ENCODE measurements at regions not wholly inside any gene's neighbourhood (a gene's known extent, or its start where the extent isn't known, plus 50 kb on each side); places are given as distances from the start of the nearest gene placed in this dataset.
A peak's percentile ranks its signal among the peaks of the same experiment; 100 is the strongest.
"Not testable (repeated sequence)": the region's sequence is repeated elsewhere in the genome, so short reads cannot be mapped to it uniquely, and the experiment has no call there.

DNA sequence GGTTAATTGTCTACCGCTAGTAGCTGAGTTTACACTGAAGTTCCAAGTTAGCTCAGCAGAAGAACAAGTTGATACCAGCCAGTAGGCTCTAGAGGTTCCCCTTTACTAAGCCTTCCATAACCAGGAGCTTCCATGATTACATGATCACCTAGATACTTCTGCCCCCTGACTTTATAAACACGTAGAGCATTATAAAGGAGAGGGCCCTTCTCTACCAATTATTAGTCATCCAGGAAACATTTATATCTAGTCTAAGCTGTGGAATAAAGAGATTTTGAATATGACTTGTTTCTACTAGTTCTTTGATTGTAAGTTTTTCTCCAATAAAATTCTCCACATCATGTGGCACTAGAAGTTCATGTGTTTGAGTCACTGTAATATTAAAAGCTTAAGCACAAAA is 818.1 kb upstream of the PCDH10 start:
- no peak for DNase-seq (ENCODE audit: low read depth, low spot score)
- no peak overlapping the region for H3K4me3 ChIP-seq (ENCODE audit: low read length)

DNA sequence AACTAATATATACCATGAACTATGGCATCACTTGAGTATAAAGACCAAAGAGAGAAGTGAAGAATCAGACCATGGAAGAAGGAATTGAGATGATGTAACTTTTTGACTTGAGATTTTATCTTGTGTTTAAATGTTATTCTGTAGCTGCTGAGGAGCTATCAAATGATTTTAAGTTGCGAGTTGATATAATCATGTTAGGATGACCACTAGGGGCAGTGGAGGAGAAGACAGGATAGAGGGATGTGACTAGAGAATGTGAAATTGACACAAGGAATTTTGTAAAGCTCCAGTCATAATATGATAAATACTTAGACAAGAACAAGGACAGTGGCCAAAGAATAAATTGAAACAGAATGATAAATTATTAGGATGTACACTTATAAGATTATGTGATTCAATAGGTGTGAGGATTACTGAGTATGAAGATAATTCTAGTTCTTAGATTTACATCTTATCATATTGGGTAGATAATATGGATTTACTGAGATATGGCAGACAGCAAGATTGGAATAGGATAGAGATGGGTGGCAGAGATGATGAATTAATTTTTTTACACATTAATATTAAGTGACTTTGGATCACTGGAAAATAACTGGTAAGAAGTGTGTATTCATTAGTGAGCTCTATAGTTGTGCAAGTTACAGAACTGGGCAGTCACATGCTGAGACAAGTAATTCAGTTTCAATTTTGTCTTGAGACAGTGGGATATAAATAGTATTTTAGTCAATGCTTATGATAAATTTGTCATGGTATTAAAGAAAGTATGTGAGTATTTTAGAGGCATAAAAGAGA is 816.0 kb upstream of the PCDH10 start:
- no peak for DNase-seq (ENCODE audit: low read depth, low spot score)

DNA sequence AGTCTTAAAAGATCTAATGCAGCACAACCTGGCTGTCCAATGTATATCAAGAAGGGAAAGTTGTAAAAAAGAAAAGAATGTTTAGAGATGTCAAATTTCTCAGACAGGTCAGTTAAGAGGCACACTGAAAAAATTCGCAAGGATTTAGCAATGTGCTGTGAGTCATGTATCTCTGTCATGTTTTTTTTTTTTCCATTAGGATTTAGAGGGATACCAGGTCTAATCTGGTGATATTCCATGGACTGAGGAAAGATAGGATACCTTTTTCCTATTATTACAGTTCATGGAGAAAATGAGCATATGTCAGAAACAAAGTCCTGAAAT is 815.4 kb upstream of the PCDH10 start:
- H3K4me3 ChIP-seq (ENCODE audit: low read length): no peak overlapping the region
- no peak for DNase-seq (ENCODE audit: low read depth, low spot score)

More for the DNA sequence above, 816.0 kb upstream of the PCDH10 start:
- no peak overlapping the region for H3K4me3 ChIP-seq (ENCODE audit: low read length)

DNA sequence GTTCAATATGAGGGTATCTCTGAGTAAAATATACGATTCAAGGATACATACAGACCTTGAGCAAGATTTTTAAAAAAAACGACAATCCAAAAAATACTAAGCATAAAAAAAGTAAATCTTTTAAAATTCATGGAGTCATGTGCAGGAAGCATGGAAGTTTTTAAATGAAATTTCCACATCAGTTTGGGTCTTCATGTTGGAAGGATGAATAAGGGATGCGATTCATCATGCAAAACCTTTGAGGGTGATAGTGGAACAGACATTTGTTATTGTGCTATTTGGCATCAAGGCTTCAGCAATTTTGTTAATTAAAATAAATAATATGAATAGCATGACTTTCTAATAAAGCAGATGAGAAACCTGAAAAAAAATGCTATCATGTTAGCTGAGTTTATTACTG is 815.0 kb upstream of the PCDH10 start:
- no peak for DNase-seq (ENCODE audit: low read depth, low spot score)
- H3K4me3 ChIP-seq (ENCODE audit: low read length): no peak overlapping the region

DNA sequence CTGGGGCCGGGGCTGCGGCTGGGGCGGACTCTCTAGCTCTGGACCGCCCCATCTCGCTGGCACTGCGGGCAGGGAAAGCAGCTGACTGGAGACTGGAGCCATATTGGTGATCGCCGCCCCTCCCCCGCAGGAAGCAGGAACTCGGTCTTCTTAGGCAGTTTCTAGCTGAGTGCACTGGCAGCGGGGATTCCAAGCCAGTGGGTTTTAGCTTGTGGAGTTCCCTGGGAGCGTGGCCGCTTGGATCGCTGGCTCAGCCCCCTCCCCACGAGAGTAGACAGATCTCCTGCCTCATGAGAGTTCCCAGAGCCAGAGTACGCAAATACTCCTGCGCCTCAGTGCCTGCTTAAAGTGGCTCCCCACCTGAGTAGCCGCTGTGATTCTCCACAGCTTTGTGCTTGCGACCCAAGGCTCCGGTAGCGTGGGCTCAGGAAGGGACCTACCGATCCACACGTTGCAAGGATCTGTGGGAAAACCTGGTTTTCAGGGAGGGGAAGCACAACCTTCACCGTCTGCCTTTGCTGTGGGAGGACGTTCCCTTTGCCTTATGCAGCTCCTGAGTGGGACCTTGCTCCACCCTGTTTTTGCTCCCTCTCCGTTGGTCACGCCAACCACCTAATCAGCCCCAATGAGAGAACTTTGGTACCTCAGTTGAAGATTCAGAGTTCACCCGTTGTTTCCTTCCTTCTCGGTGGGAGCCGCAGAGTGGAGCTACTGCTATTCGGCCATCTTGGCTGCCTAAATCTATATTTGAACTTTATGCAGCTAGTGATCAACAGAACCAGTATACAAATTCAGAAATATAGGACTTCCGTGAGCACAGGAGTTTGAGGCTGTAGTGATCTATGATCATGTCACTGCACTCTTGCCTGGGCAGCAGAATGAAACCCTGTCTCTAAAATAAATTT is 803.9 kb upstream of the PCDH10 start:
- no peak overlapping the region for H3K4me3 ChIP-seq (ENCODE audit: low read length)
- no peak for DNase-seq (ENCODE audit: low read depth, low spot score)

DNA sequence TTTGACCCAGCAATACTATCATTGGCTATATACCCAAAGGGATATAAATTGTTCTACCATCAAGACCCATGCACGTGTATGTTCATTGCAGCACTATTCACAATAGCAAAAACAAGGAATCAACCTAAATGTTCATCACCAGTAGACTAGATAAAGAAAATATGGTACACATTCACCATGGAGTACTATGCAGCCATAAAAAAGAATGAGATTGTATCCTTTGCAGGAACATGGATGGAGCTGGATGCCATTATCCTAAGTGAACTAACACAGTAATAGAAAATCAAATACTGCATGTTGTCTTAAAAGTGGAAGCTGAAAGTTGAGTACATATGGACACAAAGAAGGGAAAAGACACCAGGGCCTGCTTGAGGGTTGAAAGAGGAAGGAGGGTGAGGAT is 803.1 kb upstream of the PCDH10 start:
- no peak overlapping the region for H3K4me3 ChIP-seq (ENCODE audit: low read length)
- no peak for DNase-seq (ENCODE audit: low read depth, low spot score)

DNA sequence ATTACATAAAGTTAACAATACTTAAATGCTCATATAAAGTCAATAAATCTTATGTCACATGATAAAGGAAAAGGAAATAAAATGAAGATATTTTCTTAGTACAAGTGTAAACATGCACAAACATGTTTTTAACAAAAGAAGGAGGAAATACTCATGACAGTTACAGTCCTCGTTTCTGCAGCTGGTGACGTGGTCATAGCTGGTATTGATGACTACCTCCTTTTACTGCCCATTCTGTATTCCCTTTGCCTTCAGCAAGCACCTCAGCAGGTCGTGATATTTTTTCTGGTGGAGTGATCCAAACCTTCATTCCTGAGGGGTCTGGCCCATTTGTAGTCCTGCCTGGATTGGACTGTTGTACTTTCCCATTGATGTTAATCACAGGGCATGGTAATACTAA is 797.5 kb upstream of the PCDH10 start:
- DNase-seq (ENCODE audit: low read depth, low spot score); H3K4me3 ChIP-seq (ENCODE audit: low read length): not testable (repeated sequence)

DNA sequence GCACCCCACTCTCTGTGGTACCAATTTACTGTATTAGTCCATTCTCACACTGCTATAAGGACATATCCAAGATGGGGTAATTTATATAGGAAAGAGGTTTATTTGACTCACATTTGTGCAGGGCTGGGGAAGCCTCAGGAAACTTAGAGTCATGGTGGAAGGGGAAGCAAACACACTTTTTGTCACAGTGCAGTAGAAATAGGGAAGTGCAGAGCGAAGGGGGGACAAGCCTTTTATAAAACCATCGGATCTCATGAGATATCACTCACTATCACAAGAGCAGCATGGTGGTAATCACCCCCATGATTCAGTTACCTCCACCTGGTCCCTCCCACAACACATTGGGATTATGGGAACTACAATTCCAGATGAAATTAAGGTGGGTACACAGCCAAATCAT is 766.9 kb upstream of the PCDH10 start:
- DNase-seq (ENCODE audit: low read depth, low spot score): no peak
- no peak overlapping the region for H3K4me3 ChIP-seq (ENCODE audit: low read length)

DNA sequence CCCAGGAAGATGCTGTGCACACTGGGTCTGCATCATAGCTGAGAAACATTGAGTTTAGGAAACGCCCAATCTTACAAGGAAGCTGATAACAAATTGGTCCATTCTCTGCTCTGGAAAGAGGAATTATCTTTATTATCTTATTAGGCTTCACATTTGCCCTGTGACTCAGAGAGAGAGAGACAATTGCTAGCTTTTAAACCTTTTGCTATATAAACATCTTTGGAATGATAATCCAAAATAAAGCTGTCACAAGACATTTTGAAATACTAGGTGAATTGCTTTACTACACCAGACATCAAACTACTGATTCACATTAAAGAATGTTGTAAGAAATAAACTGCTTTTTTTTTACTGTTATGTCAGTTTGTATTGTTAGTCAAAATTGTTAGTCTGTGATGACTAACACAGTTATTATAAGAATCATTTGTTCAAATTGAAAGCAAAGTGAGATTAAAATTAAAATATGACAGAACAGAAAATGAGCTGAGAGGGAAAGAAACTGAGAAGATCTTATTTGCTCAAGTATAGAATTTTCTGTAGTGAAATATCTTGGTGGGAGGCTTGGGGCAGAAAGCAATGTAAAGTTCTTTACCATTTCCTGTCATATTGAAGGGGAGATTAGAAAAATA is 765.4 kb upstream of the PCDH10 start:
- no peak for DNase-seq (ENCODE audit: low read depth, low spot score)
- no peak overlapping the region for H3K4me3 ChIP-seq (ENCODE audit: low read length)

DNA sequence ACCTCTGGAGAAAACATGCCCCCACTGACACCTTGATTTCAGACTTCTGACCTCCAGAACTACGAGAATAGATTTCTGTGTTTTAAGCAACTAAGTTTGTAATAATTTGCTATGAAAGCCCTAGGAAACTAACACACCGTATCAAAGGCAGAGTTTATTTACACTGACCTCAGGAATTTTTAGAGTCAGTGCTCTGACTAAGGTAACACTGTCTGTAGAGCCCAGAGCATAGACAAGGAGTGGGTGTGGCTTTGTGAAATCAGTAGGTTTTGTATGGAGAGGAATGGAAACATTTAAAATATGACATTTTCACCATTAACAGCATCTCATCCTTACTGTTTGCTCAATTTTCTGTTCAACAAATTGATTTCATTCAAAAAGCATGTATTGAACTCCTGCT is 764.4 kb upstream of the PCDH10 start:
- no peak for DNase-seq (ENCODE audit: low read depth, low spot score)
- H3K4me3 ChIP-seq (ENCODE audit: low read length): no peak overlapping the region

DNA sequence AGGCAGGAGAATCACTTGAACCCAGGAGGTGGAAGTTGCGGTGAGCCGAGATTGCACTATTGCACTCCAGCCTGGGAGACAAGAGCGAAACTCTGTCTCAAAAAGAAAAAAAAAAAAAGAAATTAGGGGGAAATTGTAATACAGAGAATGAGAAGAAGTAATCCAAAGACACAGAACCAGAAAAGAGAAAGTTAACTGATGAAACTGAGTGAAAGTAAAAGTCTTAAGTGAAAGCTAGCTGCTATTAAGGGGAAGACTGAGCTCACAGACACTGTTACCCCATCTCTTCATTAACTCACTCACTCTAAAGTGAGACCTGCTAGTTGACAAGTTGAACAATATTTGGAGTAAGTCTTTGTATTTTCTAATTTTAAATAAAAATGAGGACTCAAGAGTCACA is 763.0 kb upstream of the PCDH10 start:
- no peak for DNase-seq (ENCODE audit: low read depth, low spot score)
- H3K4me3 ChIP-seq (ENCODE audit: low read length): no peak overlapping the region

DNA sequence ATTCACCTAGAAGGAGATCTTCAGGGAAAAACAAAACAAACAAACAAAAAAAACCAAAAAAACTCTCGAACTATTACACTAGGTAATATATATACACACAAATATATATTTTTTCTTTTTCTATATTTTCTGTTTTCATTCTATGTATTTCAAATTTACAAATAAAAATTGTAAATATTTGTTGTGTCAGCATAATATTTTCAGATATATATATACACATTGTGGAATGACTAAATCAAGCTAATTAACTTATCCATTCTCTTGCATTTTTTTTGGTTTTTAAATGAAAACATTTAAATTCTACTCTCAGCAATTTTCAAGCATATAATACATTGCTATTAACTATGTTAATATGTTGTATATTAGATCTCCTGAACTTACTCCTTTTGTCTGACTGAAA is 762.0 kb upstream of the PCDH10 start:
- H3K4me3 ChIP-seq (ENCODE audit: low read length): no peak overlapping the region
- no peak for DNase-seq (ENCODE audit: low read depth, low spot score)

DNA sequence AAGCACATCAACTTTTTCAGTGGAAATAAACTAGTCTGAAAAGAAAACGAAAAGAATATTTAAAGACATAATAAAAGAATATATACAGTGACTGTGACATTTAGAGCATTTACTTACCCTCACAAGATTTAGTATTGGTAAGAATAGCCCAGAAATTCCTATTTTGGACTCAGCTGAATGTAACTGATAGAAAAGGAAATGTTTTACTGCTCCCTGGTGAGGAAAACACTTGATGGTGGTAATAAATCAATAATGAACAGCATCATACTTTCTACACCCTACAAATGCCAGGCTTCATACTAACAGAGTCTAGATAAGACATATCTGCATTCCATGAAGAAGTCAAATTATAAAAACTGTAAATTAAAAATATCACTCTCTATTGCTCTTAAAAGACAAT is 753.5 kb upstream of the PCDH10 start:
- DNase-seq (ENCODE audit: low read depth, low spot score): no peak
- H3K4me3 ChIP-seq (ENCODE audit: low read length): no peak overlapping the region

DNA sequence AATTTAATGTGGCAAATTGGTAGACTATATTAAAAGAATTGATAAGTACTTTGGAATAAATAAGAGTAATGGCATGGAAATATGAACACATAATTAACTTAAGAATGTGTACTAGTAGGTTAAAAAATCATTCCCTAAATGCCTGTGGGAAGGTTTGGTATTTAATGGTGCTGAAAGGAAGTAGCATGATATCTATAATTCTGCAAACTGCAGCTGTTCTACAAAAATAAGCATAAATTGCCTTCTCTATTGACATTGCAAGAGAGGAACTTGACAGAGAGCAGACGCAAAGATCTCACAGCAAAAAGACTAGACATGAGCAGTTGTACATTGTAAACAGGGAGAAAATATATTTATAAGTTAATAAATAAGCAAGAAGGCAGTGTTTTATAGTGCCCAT is 752.5 kb upstream of the PCDH10 start:
- DNase-seq (ENCODE audit: low read depth, low spot score): no peak
- H3K4me3 ChIP-seq (ENCODE audit: low read length): no peak overlapping the region

DNA sequence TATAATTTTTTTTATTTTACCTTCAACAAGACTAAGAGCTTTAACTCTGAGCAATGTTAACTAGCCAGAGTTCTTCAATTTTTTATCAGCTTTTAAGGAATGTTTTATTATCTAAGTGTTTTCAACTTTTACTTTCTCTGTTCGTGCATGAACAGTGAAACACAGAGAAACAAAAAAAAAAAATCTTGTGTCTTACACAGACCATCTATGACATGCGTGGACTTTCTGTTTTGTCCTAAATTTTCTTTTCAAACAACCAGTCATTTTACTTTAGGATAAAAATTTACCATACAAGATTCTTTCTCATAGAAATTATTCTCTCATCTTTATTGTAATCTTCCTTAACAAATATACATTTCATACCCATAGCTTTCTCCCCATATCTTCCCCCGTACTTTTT is 731.9 kb upstream of the PCDH10 start:
- DNase-seq (ENCODE audit: low read depth, low spot score): peak; percentile 6
- no peak overlapping the region for H3K4me3 ChIP-seq (ENCODE audit: low read length)

DNA sequence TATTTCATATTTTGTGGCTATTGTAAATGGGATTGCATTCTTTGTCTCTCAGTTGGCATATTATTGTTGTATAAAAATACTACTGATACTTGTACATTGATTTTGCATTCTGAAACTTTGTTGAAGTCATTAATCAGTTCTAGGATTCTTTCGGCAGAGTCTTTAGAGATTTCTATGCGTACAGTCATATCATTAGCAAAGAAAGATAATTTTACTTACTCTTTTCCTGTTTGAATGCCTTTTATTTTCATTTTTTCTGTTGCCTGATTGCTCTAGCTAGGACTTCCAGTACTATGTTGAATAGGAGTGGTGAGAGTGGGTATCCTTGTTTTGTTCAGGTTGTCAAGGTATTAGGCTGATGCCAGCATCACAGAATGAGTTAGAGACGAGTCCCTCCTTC is 722.0 kb upstream of the PCDH10 start:
- DNase-seq (ENCODE audit: low read depth, low spot score): no peak
- no peak overlapping the region for H3K4me3 ChIP-seq (ENCODE audit: low read length)

DNA sequence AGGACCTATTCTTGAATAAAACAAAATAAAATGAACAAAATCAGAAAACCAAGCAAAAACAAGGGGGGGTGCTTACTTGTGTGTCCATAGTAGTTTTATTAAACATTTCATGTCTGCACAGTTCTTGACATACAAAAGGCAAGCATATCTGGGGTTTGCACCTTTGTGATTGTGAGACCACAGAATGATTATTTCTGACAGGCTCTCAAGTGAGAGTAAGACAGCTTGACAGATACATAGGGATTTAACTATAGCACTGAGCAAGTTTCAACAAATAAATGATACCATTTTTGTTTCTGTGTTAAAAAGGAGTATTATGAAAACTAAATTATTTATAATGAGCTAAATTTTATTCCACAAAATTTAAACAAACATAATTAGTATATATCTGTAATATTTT is 712.0 kb upstream of the PCDH10 start:
- no peak for DNase-seq (ENCODE audit: low read depth, low spot score)
- H3K4me3 ChIP-seq (ENCODE audit: low read length): no peak overlapping the region

DNA sequence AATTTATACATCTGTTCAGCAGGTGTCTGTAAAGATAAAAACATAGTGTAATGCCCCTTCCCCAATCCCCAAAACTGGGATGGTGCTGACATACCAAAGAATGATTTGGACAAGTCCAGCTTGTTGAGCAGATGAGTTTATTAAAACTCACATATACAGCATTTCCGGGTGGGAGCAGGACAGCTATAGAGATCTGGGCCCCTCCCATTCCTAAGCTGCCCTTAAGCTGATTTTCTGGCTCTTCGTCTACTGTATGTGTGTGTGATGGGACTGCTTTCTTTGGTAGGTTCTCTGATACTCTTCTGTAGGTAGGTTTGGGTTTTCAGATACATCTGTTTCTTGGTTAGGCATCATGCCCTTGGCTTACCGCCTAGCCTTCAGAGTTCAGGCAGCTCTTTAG is 703.7 kb upstream of the PCDH10 start:
- no peak overlapping the region for H3K4me3 ChIP-seq (ENCODE audit: low read length)
- DNase-seq (ENCODE audit: low read depth, low spot score): no peak

DNA sequence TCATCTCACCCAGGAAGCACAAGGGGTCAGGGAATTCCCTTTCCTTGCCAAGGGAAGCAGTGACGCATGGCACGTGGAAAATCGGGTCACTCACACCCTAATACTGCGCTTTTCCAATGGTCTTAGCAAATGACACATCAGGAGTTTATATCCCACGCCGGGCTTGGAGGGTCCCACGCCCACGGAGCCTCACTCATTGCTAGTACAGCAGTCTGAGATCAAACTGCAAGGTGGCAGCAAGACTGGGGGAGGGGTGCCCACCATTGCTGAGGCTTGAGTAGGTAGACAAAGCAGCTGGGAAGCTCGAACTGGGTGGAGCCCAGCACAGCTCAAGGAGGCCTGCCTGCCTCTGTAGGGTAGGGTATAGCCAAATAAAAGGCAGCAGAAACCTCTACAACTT is 691.1 kb upstream of the PCDH10 start:
- H3K4me3 ChIP-seq (ENCODE audit: low read length); DNase-seq (ENCODE audit: low read depth, low spot score): not testable (repeated sequence)

DNA sequence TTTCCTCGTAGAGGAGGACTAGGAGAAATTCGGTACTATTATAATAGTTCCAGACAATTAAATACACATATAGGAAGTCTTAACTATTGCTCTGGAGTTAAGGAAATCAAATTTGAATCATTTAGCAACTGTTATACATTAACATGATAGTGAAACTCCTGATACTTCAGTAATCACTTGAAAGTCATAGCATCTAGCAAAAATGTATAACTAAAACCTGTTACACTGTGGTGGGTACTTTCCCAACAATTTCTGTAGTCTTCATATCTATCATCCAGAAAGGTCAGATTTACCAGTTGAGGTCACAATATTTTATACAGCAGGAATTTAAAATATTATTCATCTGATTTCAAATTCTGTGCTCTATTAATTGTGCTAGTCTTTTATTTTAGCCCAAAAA is 669.6 kb upstream of the PCDH10 start:
- DNase-seq (ENCODE audit: low read depth, low spot score): no peak

More for the DNA sequence above, 669.6 kb upstream of the PCDH10 start:
- no peak overlapping the region for H3K4me3 ChIP-seq (ENCODE audit: low read length)
